GM23338 (cell line): ENCODE measurements at regions not wholly inside any gene's neighbourhood (a gene's known extent, or its start where the extent isn't known, plus 50 kb on each side); places are given as distances from the start of the nearest gene placed in this dataset.

Experiments
- ATAC-seq: fragments of 200-7000 bp; cut with Tn5 transposase; 3 replicates; pipeline ENCODE4 v1.9.1; 2020
- DNase-seq: peaks from one replicate; pipeline ENCODE4 v3.0.0-alpha.2; 2015; ENCODE audit warnings: low spot score
- H2AFZ ChIP-seq: fragments of 200-600 bp; sonication (generic); 2 replicates; pipeline ENCODE4 v1.8.0; 2016; ENCODE audit warnings: antibody characterized with exemption, mild to moderate bottlenecking, moderate library complexity
- H3F3A ChIP-seq: fragments of 200-600 bp; sonication (generic); replicated peaks from 2 replicates; pipeline ENCODE4 v1.8.0; 2017; ENCODE audit warnings: antibody characterized with exemption, mixed run types, low read depth
- H3K27ac ChIP-seq: fragments of 200-600 bp; sonication (generic); 2 replicates; pipeline ENCODE4 v1.6.1; 2016; ENCODE audit warnings: low read depth
- H3K27me3 ChIP-seq: fragments of 200-600 bp; sonication (generic); 2 replicates; pipeline ENCODE4 v1.8.0; 2016; ENCODE audit warnings: mild to moderate bottlenecking, mixed run types, moderate library complexity; ENCODE audit not compliant: insufficient read depth
- H3K36me3 ChIP-seq: fragments of 200-600 bp; sonication (generic); 2 replicates; pipeline ENCODE4 v1.8.0; 2016; ENCODE audit warnings: mild to moderate bottlenecking; ENCODE audit not compliant: insufficient read depth
- H3K4me1 ChIP-seq: fragments of 200-600 bp; sonication (generic); 2 replicates; pipeline ENCODE4 v1.8.0; 2016; ENCODE audit warnings: mild to moderate bottlenecking, moderate library complexity; ENCODE audit not compliant: insufficient read depth
- H3K4me2 ChIP-seq: fragments of 200-600 bp; sonication (generic); 2 replicates; pipeline ENCODE4 v1.7.1; 2017; ENCODE audit warnings: mixed run types
- H3K4me3 ChIP-seq: fragments of 200-600 bp; sonication (generic); 2 replicates; pipeline ENCODE4 v1.6.1; 2016; ENCODE audit warnings: mixed run types
- H3K79me2 ChIP-seq: fragments of 200-600 bp; sonication (generic); replicated peaks from 2 replicates; pipeline ENCODE4 v1.8.0; 2017; ENCODE audit warnings: mild to moderate bottlenecking; ENCODE audit not compliant: insufficient read depth
- H3K9me2 ChIP-seq: fragments of 200-600 bp; sonication (generic); 2 replicates; pipeline ENCODE4 v1.8.0; 2017; ENCODE audit not compliant: insufficient read depth
- H4K20me1 ChIP-seq: fragments of 200-600 bp; sonication (generic); replicated peaks from 2 replicates; pipeline ENCODE4 v1.8.0; 2017; ENCODE audit warnings: mild to moderate bottlenecking; ENCODE audit not compliant: insufficient read depth
- H3K27ac Mint-ChIP-seq: 2 replicates; pipeline ENCODE4 v1.8.0; 2020; ENCODE audit warnings: inconsistent platforms, mild to moderate bottlenecking, moderate library complexity, mixed read lengths
- H3K27me3 Mint-ChIP-seq: 3 replicates; pipeline ENCODE4 v1.8.0; 2022; ENCODE audit warnings: low read depth, mild to moderate bottlenecking, moderate library complexity, mixed read lengths, inconsistent platforms; ENCODE audit not compliant: insufficient read depth, poor library complexity
- H3K36me3 Mint-ChIP-seq: 3 replicates; pipeline ENCODE4 v1.8.0; 2021; ENCODE audit warnings: low read depth, mild to moderate bottlenecking, inconsistent platforms, moderate library complexity, mixed read lengths
- H3K4me1 Mint-ChIP-seq: 3 replicates; pipeline ENCODE4 v1.8.0; 2020; ENCODE audit warnings: mild to moderate bottlenecking, inconsistent platforms, mixed read lengths
- H3K4me3 Mint-ChIP-seq: 3 replicates; pipeline ENCODE4 v1.8.0; 2021; ENCODE audit warnings: moderate library complexity, mild to moderate bottlenecking, inconsistent platforms, mixed read lengths
- H3K9me3 Mint-ChIP-seq: 3 replicates; pipeline ENCODE4 v1.8.0; 2020; ENCODE audit warnings: moderate library complexity, mild to moderate bottlenecking, inconsistent platforms, mixed read lengths
- EZH2 ChIP-seq: fragments of 200-600 bp; sonication (generic); IDR thresholded peaks from one replicate; pipeline ENCODE4 v1.8.0; 2017; ENCODE audit warnings: antibody characterized with exemption, mild to moderate bottlenecking, low read depth; ENCODE audit not compliant: unreplicated experiment
- EZH2phosphoT487 ChIP-seq: fragments of 200-600 bp; sonication (generic); IDR thresholded peaks from one replicate; pipeline ENCODE4 v1.8.1; 2018; ENCODE audit warnings: antibody characterized with exemption; ENCODE audit not compliant: unreplicated experiment
- JUNB ChIP-seq: IDR thresholded peaks from one replicate; pipeline ENCODE4 v1.6.1; 2016; ENCODE audit warnings: antibody characterized with exemption; ENCODE audit not compliant: unreplicated experiment
- NANOG ChIP-seq: IDR thresholded peaks from 2 replicates; pipeline ENCODE4 v1.6.1; 2016; ENCODE audit warnings: antibody characterized with exemption, borderline replicate concordance
- POLR2AphosphoS5 ChIP-seq: IDR thresholded peaks from 2 replicates; pipeline ENCODE4 v1.6.1; 2016; ENCODE audit warnings: antibody characterized with exemption, low read depth
- ZNF331 ChIP-seq: fragments of 250-450 bp; sonication (Bioruptor Pico); IDR thresholded peaks from 2 replicates; pipeline ENCODE4 v1.5.0; 2020; ENCODE audit warnings: low read depth, mild to moderate bottlenecking, moderate library complexity
- TF ChIP-seq, protein P1 (sequence below): fragments of 250-450 bp; sonication (Bioruptor Pico); IDR thresholded peaks from 2 replicates; pipeline ENCODE4 v1.5.0; 2020; ENCODE audit warnings: mild to moderate bottlenecking, moderate library complexity
- TF ChIP-seq, protein P2 (sequence below): IDR thresholded peaks from 2 replicates; pipeline ENCODE4 v1.6.1; 2016; ENCODE audit warnings: antibody characterized with exemption
- TF ChIP-seq, protein P3 (sequence below), 2 experiments: fragments of 200-600 bp in 1 of 2; sonication (generic) in 1 of 2; conservative IDR thresholded peaks; 2 replicates each; pipeline versions ENCODE4 v1.5.1 to v1.6.1; 2016 to 2017; ENCODE audit warnings: antibody characterized with exemption in 2 of 2, low read depth in 2 of 2, mild to moderate bottlenecking in 2 of 2, moderate library complexity in 1 of 2

DNA sequence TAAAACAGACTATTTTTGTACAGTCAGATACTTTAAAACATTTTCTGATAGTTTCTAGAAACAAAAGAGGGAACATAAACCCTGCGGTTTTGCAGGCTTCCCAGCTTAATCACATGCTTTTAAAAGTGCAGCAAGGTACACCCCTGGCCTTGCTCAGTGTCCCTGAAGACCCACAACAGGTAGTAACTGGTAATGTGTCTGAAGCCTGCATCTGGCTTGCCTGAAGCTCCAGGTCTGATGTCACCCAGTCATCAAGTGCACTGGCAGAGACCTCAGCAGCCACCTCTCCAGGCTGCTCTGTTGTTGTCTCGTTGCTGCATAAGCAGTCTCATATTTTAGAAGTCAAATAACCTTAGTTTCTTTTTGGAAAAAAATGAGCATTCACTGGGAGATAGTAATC, 376.1 kb upstream of the MTPN start:
- no peaks in the 10 kb centered on the region for H3K27me3 ChIP-seq
- no peak for DNase-seq
- no peaks in the 10 kb centered on the region for H3K27me3 Mint-ChIP-seq
- H3K4me3 ChIP-seq = no peak overlapping the region
- H3F3A ChIP-seq = no peaks in the 10 kb centered on the region
- H3K36me3 Mint-ChIP-seq = no peaks in the 10 kb centered on the region
- H3K79me2 ChIP-seq = no peaks in the 10 kb centered on the region
- no peak overlapping the region for H3K27ac ChIP-seq
- no peaks in the 10 kb centered on the region for H3K36me3 ChIP-seq
- no peak for TF ChIP-seq POLR2AphosphoS5
- TF ChIP-seq, protein P1, sequence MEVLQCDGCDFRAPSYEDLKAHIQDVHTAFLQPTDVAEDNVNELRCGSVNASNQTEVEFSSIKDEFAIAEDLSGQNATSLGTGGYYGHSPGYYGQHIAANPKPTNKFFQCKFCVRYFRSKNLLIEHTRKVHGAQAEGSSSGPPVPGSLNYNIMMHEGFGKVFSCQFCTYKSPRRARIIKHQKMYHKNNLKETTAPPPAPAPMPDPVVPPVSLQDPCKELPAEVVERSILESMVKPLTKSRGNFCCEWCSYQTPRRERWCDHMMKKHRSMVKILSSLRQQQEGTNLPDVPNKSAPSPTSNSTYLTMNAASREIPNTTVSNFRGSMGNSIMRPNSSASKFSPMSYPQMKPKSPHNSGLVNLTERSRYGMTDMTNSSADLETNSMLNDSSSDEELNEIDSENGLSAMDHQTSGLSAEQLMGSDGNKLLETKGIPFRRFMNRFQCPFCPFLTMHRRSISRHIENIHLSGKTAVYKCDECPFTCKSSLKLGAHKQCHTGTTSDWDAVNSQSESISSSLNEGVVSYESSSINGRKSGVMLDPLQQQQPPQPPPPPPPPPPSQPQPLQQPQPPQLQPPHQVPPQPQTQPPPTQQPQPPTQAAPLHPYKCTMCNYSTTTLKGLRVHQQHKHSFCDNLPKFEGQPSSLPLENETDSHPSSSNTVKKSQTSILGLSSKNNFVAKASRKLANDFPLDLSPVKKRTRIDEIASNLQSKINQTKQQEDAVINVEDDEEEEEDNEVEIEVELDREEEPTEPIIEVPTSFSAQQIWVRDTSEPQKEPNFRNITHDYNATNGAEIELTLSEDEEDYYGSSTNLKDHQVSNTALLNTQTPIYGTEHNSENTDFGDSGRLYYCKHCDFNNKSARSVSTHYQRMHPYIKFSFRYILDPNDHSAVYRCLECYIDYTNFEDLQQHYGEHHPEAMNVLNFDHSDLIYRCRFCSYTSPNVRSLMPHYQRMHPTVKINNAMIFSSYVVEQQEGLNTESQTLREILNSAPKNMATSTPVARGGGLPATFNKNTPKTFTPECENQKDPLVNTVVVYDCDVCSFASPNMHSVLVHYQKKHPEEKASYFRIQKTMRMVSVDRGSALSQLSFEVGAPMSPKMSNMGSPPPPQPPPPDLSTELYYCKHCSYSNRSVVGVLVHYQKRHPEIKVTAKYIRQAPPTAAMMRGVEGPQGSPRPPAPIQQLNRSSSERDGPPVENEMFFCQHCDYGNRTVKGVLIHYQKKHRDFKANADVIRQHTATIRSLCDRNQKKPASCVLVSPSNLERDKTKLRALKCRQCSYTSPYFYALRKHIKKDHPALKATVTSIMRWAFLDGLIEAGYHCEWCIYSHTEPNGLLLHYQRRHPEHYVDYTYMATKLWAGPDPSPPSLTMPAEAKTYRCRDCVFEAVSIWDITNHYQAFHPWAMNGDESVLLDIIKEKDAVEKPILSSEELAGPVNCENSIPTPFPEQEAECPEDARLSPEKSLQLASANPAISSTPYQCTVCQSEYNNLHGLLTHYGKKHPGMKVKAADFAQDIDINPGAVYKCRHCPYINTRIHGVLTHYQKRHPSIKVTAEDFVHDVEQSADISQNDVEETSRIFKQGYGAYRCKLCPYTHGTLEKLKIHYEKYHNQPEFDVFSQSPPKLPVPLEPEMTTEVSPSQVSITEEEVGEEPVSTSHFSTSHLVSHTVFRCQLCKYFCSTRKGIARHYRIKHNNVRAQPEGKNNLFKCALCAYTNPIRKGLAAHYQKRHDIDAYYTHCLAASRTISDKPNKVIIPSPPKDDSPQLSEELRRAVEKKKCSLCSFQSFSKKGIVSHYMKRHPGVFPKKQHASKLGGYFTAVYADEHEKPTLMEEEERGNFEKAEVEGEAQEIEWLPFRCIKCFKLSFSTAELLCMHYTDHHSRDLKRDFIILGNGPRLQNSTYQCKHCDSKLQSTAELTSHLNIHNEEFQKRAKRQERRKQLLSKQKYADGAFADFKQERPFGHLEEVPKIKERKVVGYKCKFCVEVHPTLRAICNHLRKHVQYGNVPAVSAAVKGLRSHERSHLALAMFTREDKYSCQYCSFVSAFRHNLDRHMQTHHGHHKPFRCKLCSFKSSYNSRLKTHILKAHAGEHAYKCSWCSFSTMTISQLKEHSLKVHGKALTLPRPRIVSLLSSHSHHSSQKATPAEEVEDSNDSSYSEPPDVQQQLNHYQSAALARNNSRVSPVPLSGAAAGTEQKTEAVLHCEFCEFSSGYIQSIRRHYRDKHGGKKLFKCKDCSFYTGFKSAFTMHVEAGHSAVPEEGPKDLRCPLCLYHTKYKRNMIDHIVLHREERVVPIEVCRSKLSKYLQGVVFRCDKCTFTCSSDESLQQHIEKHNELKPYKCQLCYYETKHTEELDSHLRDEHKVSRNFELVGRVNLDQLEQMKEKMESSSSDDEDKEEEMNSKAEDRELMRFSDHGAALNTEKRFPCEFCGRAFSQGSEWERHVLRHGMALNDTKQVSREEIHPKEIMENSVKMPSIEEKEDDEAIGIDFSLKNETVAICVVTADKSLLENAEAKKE (CRISPR knock-in tag) = no peak
- TF ChIP-seq JUNB = no peak
- TF ChIP-seq EZH2phosphoT487 = no peak
- TF ChIP-seq NANOG = no peak
- no peaks in the 10 kb centered on the region for H3K9me3 Mint-ChIP-seq
- H4K20me1 ChIP-seq = no peaks in the 10 kb centered on the region
- H3K4me1 ChIP-seq = no peaks in the 10 kb centered on the region
- peak overlapping the region; percentile 78; the same call in 1 of the 2 replicates for H2AFZ ChIP-seq
- H3K4me3 Mint-ChIP-seq = no peak overlapping the region
- H3K27ac Mint-ChIP-seq = no peak overlapping the region
- peaks cover 3% of the 10 kb centered on the region; the same call in 1 of the 3 replicates for H3K4me1 Mint-ChIP-seq
- peak; percentile 36; the same call in 2 of the 3 replicates for ATAC-seq
- H3K4me2 ChIP-seq = no peak overlapping the region
- H3K9me2 ChIP-seq = no peaks in the 10 kb centered on the region

DNA sequence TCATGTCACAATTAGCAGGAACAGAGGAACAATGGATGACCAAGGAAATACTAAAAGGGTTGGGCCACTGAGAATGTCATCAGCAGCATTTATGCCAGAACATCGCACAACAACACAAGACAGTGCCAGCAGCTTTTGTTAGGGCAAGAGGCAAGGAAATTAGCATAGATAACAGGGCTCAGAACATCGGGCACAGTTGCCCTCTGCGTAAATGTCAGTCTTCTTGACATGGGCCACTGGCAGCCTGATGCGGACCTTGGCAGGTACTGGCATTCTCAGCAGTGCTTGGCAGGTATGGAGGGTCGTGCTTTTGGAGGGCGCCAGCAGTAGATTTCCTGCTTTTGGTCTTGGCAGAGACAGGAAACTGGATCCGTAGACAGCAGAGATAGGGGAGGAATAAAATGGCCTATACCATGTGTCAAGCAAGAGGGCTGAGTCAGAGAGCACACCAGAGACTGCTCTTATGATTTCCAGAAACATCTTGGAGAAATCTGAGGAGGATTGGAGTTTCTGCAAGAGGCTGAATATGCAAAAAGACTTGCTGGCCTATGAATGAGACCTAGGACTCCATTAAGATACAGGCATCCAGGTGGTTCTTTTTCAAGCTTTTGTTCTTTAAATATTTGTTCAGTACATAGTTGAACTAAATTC, 371.5 kb upstream of the MTPN start:
- no peaks in the 10 kb centered on the region for H3F3A ChIP-seq
- no peaks in the 10 kb centered on the region for H4K20me1 ChIP-seq
- Mint-ChIP-seq H3K9me3 (no peaks in the 10 kb centered on the region), H3K36me3 (no peaks in the 10 kb centered on the region), H3K4me3 (no peak overlapping the region), H3K4me1 (no peaks in the 10 kb centered on the region), H3K27me3 (no peaks in the 10 kb centered on the region), H3K27ac (no peak overlapping the region)
- no peak overlapping the region for H3K4me3 ChIP-seq
- no peaks in the 10 kb centered on the region for H3K27me3 ChIP-seq
- no peaks in the 10 kb centered on the region for H3K36me3 ChIP-seq
- H3K4me2 ChIP-seq = no peak overlapping the region
- peak overlapping the region; percentile 74; the same call in 1 of the 2 replicates for H2AFZ ChIP-seq
- H3K79me2 ChIP-seq = no peaks in the 10 kb centered on the region
- ATAC-seq (no peak), DNase-seq (no peak)
- peaks cover 5% of the 10 kb centered on the region; the same call in 1 of the 2 replicates for H3K9me2 ChIP-seq
- no peaks in the 10 kb centered on the region for H3K4me1 ChIP-seq
- H3K27ac ChIP-seq = no peak overlapping the region
- TF ChIP-seq POLR2AphosphoS5 (no peak), ZNF331 (CRISPR knock-in tag) (no peak), EZH2 (no peak)
- TF ChIP-seq, protein P2, sequence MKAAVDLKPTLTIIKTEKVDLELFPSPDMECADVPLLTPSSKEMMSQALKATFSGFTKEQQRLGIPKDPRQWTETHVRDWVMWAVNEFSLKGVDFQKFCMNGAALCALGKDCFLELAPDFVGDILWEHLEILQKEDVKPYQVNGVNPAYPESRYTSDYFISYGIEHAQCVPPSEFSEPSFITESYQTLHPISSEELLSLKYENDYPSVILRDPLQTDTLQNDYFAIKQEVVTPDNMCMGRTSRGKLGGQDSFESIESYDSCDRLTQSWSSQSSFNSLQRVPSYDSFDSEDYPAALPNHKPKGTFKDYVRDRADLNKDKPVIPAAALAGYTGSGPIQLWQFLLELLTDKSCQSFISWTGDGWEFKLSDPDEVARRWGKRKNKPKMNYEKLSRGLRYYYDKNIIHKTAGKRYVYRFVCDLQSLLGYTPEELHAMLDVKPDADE = no peak
- TF ChIP-seq, protein P3, sequence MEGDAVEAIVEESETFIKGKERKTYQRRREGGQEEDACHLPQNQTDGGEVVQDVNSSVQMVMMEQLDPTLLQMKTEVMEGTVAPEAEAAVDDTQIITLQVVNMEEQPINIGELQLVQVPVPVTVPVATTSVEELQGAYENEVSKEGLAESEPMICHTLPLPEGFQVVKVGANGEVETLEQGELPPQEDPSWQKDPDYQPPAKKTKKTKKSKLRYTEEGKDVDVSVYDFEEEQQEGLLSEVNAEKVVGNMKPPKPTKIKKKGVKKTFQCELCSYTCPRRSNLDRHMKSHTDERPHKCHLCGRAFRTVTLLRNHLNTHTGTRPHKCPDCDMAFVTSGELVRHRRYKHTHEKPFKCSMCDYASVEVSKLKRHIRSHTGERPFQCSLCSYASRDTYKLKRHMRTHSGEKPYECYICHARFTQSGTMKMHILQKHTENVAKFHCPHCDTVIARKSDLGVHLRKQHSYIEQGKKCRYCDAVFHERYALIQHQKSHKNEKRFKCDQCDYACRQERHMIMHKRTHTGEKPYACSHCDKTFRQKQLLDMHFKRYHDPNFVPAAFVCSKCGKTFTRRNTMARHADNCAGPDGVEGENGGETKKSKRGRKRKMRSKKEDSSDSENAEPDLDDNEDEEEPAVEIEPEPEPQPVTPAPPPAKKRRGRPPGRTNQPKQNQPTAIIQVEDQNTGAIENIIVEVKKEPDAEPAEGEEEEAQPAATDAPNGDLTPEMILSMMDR (conservative IDR thresholded peaks at IDR 0.05; ENCODE audit: low read depth in 2 of 2) = no peak
